NCI-H146 (cell line): ENCODE measurements at regions not wholly inside any gene's neighbourhood (a gene's known extent, or its start where the extent isn't known, plus 50 kb on each side); places are given as distances from the start of the nearest gene placed in this dataset.

Experiments
- DNase-seq: peaks from one replicate; lab custom pipeline; 2025; lab: John Stamatoyannopoulos, UW

GRCh38 chr10:3411044-3411443, 238.5 kb upstream of the PITRM1 start:
- no peak for DNase-seq

GRCh38 chr10:3409928-3410327, 237.3 kb upstream of the PITRM1 start:
- no peak for DNase-seq

- no peak for DNase-seq
Observed at GRCh38 chr10:3408603-3409365, 236.2 kb upstream of the PITRM1 start.

- DNase-seq: peak; percentile 29
Observed at GRCh38 chr10:3407208-3407607, 234.6 kb upstream of the PITRM1 start.

DNA sequence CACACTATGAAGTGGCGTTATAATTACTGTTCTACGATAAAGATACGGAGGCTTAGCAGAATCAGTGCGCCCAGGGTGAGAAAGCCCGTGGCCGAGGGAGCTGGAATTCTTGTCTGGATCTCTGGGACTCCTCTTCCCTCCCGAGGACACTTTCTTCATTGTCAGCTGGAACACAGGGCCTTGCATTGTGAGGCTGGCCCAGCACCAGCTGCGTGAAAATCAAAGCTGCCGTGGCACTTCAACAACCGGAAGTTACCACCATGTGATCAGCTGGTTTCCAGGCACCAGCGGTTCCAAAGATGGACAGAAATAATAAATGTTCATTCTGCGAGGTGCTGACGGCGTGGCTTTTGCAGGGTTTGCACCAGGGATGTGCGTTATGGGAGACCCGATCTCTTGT, 234.0 kb upstream of the PITRM1 start:
- no peak for DNase-seq

DNA sequence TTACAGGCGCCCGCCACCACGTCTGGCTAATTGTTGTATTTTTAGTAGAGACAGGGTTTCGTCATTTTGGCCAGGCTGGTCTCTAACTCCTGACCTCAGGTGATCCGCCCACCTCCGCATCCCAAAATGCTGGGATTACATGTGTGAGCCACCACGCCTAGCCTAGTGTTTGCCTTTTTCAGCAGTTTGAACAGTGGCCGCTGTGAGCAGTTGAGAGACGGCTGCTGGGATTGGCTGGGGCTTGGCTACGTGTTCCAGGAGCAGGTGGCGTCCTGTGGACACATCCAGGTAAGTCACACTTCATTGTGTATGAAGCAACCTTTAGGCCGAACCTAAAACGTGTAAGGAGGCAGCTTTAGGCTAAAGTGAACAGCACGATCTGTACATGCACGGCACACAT, 231.8 kb upstream of the PITRM1 start:
- no peak for DNase-seq

GRCh38 chr10:3402187-3402751, 229.7 kb upstream of the PITRM1 start:
- DNase-seq: no peak

GRCh38 chr10:3401491-3401938, 228.9 kb upstream of the PITRM1 start:
- no peak for DNase-seq

DNA sequence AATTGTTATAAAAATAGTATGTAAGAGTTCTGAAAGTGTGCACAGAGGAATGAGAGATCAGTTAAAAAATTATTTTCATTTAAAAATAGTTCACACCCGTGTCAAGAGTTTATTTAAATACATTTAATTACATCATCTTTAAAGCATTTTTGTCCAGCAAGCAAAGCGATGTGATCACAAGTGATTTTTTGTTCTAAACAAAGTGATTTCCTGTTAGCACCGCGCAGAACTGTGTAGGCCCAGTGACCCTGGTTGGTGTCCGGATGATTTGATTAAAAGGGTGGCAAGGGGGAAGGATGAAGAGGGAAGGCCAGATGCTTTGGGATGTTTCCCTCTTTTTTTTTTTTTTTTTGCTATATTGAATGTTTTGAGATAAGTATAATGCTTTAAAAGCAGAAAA, 227.8 kb upstream of the PITRM1 start:
- DNase-seq: no peak

- DNase-seq: no peak
Observed at GRCh38 chr10:3399756-3400155, 227.2 kb upstream of the PITRM1 start.

DNA sequence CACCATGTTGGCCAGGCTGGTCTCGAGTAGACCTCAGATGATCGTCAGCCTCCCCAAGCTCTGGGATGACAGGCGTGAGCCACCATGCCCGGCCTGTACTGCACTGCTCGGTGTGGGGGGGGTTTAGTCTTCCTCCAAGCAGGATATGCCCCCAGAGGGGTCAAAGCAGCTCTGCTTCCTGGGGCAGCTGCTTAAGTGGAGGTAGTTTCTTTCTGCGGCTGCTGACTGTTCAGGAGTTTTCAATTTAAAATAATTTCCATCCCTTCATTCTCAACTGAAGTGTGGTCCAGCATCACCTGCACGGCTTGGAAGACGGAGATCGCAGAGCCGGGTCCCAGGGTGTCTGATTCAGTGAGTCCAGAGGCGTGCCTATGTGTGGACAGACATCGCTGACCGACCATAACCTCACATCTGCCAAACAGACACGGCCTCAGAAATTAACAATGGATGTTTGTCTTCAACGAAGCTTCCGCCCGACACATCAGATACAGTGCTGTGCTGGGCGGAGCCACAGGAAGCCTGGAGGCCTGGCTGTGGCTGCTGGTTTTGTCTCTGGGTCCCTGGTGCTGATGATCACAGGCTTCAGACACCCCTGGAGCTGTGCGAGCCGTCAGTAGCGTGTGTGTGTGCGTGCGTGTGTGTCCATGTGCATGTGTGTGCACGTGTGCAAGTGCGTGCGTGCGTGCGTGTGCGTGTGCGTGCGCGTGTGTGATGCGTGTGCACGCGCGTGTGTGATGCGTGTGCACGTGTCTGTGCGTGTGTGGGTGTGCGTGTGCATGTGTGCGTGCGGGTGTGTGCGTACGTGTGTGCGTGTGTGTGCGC, 226.5 kb upstream of the PITRM1 start:
- DNase-seq: no peak

GRCh38 chr10:3397846-3398245, 225.3 kb upstream of the PITRM1 start:
- DNase-seq: no peak

DNA sequence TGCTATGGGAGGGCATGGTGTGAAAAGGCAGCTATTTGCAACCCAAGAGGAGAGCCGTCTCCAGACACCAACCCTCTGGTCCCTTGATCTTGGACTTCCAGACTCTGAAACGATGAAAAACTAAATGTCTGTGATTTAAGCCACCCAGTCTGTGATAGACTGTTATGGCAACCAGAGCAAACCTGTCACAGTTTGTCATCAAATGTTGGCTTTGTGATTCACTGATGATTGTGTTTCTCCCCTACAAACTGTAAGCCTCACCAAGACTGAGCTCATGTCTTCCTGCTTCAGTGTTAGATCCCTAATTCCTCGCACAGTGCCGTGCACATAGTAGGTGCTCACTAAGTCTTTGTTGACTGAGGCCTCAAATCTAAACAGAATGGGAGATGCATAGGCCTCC, 224.6 kb upstream of the PITRM1 start:
- no peak for DNase-seq

GRCh38 chr10:3396116-3396515, 223.5 kb upstream of the PITRM1 start:
- DNase-seq: peak; percentile 49

GRCh38 chr10:3395458-3395861, 222.9 kb upstream of the PITRM1 start:
- DNase-seq: peak; percentile 84

DNA sequence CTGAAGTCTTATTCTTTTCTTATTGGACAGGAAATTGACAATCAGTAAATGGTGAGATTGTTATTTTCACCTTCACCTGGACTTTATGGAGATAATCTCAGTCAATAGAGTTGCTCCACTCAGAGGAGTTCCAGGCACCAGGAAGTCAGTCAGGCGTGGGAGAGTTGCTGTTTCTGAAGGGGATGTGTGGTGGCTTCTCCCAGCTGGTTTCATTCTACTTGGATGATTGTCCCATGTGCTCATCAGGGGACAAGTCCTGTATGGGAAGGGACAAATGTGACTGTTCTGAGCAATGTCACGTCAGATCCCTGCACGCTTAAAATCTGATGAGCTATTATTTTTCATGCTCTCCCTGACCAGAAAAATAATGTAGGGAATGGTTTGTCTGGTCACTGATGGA, 222.5 kb upstream of the PITRM1 start:
- DNase-seq: peak; percentile 54

DNA sequence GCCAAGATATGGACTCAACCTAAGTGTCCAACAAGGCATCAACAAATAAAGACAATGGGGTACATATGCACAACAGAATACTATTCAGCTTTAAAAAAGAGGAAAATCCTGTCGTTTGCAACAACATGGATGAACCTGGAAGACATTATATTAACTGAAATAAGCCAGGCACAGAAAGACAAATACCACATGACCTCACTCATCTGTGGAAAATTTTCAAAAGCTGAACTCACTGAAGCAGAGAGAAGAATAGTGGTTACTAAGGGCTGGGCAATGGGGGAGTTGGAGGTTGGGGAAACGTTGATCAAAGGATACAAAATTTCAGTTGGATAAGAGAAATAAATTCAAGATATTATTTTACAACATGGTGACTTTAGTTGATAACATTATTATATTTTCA, 221.4 kb upstream of the PITRM1 start:
- DNase-seq: no peak

DNA sequence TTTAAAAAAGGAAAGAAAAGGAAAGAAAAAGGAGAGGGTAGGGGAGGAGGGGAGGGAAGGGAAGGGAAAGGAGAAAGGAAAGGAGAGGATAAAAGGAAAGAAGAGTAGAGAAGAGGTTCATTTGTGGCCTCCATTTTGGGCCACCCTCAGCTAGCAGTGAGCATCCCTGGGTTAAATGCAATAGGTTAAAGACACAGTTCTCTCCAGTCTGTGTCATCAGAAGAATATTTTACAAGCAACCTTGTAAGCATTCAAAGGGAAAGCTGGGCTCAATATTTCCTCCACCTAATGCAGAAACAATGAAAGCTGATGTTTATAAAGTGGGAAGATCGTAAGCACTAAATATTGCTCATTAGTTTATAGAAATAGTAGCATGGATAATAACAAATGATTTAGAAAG, 219.1 kb upstream of the PITRM1 start:
- DNase-seq: peak; percentile 44

DNA sequence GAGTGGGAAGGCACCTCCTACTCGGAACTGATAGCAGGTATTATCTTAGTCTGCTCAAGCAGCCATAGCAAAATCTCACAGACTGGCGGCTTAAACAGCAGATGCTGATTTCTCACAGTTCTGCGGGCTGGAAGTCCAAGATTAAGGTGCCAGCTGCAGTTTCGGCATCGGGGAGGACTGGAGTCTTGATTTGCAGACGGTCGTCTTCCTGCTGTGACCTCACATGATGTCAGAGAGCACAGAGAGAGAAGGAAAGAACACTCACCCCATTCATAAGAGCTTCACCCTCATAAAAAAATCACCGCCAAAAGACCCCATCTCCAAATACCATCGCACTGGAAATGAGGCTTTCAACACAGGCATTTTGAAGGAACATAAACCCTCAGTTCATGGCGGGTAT, 216.5 kb upstream of the PITRM1 start:
- DNase-seq: no peak

DNA sequence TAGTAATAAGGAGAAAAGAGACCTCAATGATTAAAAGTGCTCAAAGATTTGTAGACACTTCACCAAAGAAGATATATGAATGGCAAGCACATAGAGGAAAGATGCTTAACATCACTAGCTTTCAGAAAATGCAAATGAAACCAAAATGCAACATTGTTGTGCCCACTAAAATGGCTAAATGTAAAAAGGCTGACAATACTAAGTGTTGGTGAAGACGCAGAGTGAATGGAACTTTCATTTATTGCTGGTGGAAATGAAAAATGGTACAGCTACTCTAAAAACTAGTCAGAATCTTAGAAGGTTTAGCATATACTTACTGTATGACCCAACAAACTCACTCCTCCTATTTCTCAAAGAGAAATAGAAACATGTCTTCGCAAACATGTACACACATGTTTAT, 212.9 kb upstream of the PITRM1 start:
- no peak for DNase-seq

GRCh38 chr10:3382092-3382491, 209.5 kb upstream of the PITRM1 start:
- DNase-seq: no peak

- no peak for DNase-seq
Observed at GRCh38 chr10:3380406-3381050, 207.9 kb upstream of the PITRM1 start.

GRCh38 chr10:3376631-3377030, 204.0 kb upstream of the PITRM1 start:
- no peak for DNase-seq
